HCT116 (cell line): ENCODE measurements at regions not wholly inside any gene's neighbourhood (a gene's known extent, or its start where the extent isn't known, plus 50 kb on each side); places are given as distances from the start of the nearest gene placed in this dataset.
A peak's percentile ranks its signal among the peaks of the same experiment; 100 is the strongest.

ENCODE experiments used
- ATAC-seq: fragments of 200-7000 bp; cut with Tn5 transposase; 2 replicates; pipeline ENCODE4 v1.9.1; 2020; ENCODE audit warnings: mild to moderate bottlenecking, moderate library complexity
- BruUV-seq: library from RNA; stranded (reverse); fragments of 400-500 nt; replicated peaks from 2 replicates; lab custom pipeline; 2021; lab: Mats Ljungman, UMichigan
- CTCF ChIA-PET: fragments of 300-600 bp; sonication (Branson Sonifier 250); formaldehyde crosslinking; loops from one replicate; lab custom pipeline; 2021; ENCODE audit warnings: antibody characterized with exemption; lab: Charles Lee
- POLR2A ChIA-PET: fragments of 300-600, 350-600 bp; sonication (Branson Sonifier 250); formaldehyde crosslinking; loops from one replicate; lab custom pipeline; 2021; ENCODE audit warnings: antibody characterized with exemption; lab: Charles Lee
- RAD21 ChIA-PET, 2 experiments: fragments of 300-600 bp; sonication (Branson Sonifier 250); formaldehyde crosslinking; loops; one replicate each; lab custom pipeline; 2023; ENCODE audit warnings: low total read pairs in 2 of 2; ENCODE audit not compliant: uncharacterized antibody in 2 of 2, unreplicated experiment in 2 of 2, low non-redundant PET in 1 of 2; lab: Charles Lee
- DNase-seq: peaks from one replicate; pipeline ENCODE4 v3.0.0-alpha.2; 2010; ENCODE audit warnings: low read depth, low spot score
- H2AFZ ChIP-seq: fragments of 200-600 bp; shearing (Covaris generic), sonication (generic); 2 replicates; pipeline ENCODE4 v1.6.1; 2017; ENCODE audit warnings: low read depth, mixed run types, mixed read lengths, antibody characterized with exemption, low read length; ENCODE audit not compliant: poor library complexity, severe bottlenecking
- H3K27ac ChIP-seq: 2 replicates; pipeline ENCODE4 v1.5.1; 2012; ENCODE audit warnings: low read depth, low read length
- H3K27me3 ChIP-seq: fragments of 200-600 bp; sonication (generic); 2 replicates; pipeline ENCODE4 v1.6.1; 2016; ENCODE audit warnings: mixed run types, low read length, mixed read lengths; ENCODE audit not compliant: insufficient read depth
- H3K36me3 ChIP-seq, 2 experiments: fragments of 200-500 bp in 1 of 2; fragments of 200-600 bp in 1 of 2; sonication (Bioruptor generic) in 1 of 2; sonication (generic) in 1 of 2; 2 replicates each; pipeline versions ENCODE4 v1.5.1 to v1.6.1; 2014 to 2016; ENCODE audit warnings: low read length in 2 of 2, inconsistent platforms in 1 of 2, mixed read lengths in 1 of 2, mixed run types in 1 of 2; ENCODE audit not compliant: insufficient read depth in 2 of 2, control insufficient read depth in 1 of 2
- H3K4me1 ChIP-seq, 2 experiments: fragments of 200-600 bp in 1 of 2; sonication (generic) in 1 of 2; 2 replicates each; pipeline versions ENCODE4 v1.5.1 to v1.6.1; 2012 to 2017; ENCODE audit warnings: low read length in 2 of 2, inconsistent platforms in 1 of 2, mild to moderate bottlenecking in 1 of 2, mixed read lengths in 1 of 2, mixed run types in 1 of 2, moderate library complexity in 1 of 2; ENCODE audit not compliant: insufficient read depth in 2 of 2, control insufficient read depth in 1 of 2
- H3K4me2 ChIP-seq: fragments of 200-600 bp; sonication (generic); 2 replicates; pipeline ENCODE4 v1.6.1; 2017; ENCODE audit warnings: mixed run types, low read length, mixed read lengths
- H3K4me3 ChIP-seq, 2 experiments: fragments of 200-600 bp in 1 of 2; sonication (generic) in 1 of 2; replicated peaks in 1 of 2; 2 replicates each; pipeline ENCODE4 v1.5.1; 2011 to 2016; ENCODE audit warnings: low read length in 2 of 2, control low read depth in 1 of 2, low read depth in 1 of 2, mild to moderate bottlenecking in 1 of 2, mixed read lengths in 1 of 2, mixed run types in 1 of 2
- H3K79me2 ChIP-seq: fragments of 200-600 bp; sonication (generic); 2 replicates; pipeline ENCODE4 v1.6.1; 2017; ENCODE audit warnings: mild to moderate bottlenecking, mixed run types, low read length, moderate library complexity, mixed read lengths; ENCODE audit not compliant: insufficient read depth
- H3K9ac ChIP-seq: fragments of 200-600 bp; sonication (generic); 2 replicates; pipeline ENCODE4 v1.6.1; 2016; ENCODE audit warnings: low read length, mixed read lengths
- H3K9me2 ChIP-seq: fragments of 200-600 bp; sonication (generic), shearing (Covaris generic); 2 replicates; pipeline ENCODE4 v1.6.1; 2017; ENCODE audit warnings: mixed run types, mild to moderate bottlenecking, moderate library complexity; ENCODE audit not compliant: insufficient read depth
- H3K9me3 ChIP-seq, 2 experiments: fragments of 200-500 bp in 1 of 2; fragments of 200-600 bp in 1 of 2; sonication (Bioruptor generic) in 1 of 2; sonication (generic) in 1 of 2; 2 replicates each; pipeline ENCODE4 v1.6.1; 2014 to 2017; ENCODE audit warnings: low read length in 2 of 2, mixed read lengths in 2 of 2, inconsistent platforms in 1 of 2, low read depth in 1 of 2, mild to moderate bottlenecking in 1 of 2, mixed run types in 1 of 2, moderate library complexity in 1 of 2; ENCODE audit not compliant: control insufficient read depth in 1 of 2, insufficient read depth in 1 of 2
- H4K20me1 ChIP-seq: fragments of 200-600 bp; sonication (generic), shearing (Covaris generic); 2 replicates; pipeline ENCODE4 v1.6.1; 2017; ENCODE audit warnings: mixed run types, mild to moderate bottlenecking, moderate library complexity; ENCODE audit not compliant: insufficient read depth
- CBX3 ChIP-seq: IDR thresholded peaks from 2 replicates; pipeline ENCODE4 v1.6.1; 2012; ENCODE audit warnings: low read depth
- CTCF ChIP-seq, 3 experiments: fragments of 200-600 bp in 1 of 3; sonication (generic) in 1 of 3; IDR thresholded peaks in 2 of 3; conservative IDR thresholded peaks in 1 of 3; 2 replicates each; pipeline ENCODE4 v1.5.1; 2012 to 2017; ENCODE audit warnings: low read depth in 2 of 3, low read length in 2 of 3, antibody characterized with exemption in 1 of 3, borderline replicate concordance in 1 of 3, control low read depth in 1 of 3, mild to moderate bottlenecking in 1 of 3, mixed read lengths in 1 of 3, mixed run types in 1 of 3, moderate library complexity in 1 of 3; ENCODE audit not compliant: insufficient read depth in 1 of 3
- EZH2phosphoT487 ChIP-seq: fragments of 200-600 bp; IDR thresholded peaks from 2 replicates; pipeline ENCODE4 v1.6.1; 2018; ENCODE audit warnings: antibody characterized with exemption, borderline replicate concordance
- FOSL1 ChIP-seq: IDR thresholded peaks from 2 replicates; pipeline ENCODE4 v1.6.1; 2012; ENCODE audit warnings: low read depth
- POLR2AphosphoS5 ChIP-seq: IDR thresholded peaks from 2 replicates; pipeline ENCODE4 v1.6.1; 2011; ENCODE audit warnings: mild to moderate bottlenecking, low read depth, low read length, moderate library complexity
- RAD21 ChIP-seq: IDR thresholded peaks from 2 replicates; pipeline ENCODE4 v1.6.1; 2012; ENCODE audit warnings: low read depth, mild to moderate bottlenecking
- SIN3A ChIP-seq: IDR thresholded peaks from 2 replicates; pipeline ENCODE4 v1.6.1; 2012; ENCODE audit warnings: low read depth
- SP1 ChIP-seq: IDR thresholded peaks from 2 replicates; pipeline ENCODE4 v1.6.1; 2012; ENCODE audit warnings: low read depth
- intact Hi-C: fragments of 100-400 bp; cut with micrococcal nuclease; formaldehyde crosslinking; loops from 2 replicates; pipeline ENCODE4 v1.10.0; 2022

DNA sequence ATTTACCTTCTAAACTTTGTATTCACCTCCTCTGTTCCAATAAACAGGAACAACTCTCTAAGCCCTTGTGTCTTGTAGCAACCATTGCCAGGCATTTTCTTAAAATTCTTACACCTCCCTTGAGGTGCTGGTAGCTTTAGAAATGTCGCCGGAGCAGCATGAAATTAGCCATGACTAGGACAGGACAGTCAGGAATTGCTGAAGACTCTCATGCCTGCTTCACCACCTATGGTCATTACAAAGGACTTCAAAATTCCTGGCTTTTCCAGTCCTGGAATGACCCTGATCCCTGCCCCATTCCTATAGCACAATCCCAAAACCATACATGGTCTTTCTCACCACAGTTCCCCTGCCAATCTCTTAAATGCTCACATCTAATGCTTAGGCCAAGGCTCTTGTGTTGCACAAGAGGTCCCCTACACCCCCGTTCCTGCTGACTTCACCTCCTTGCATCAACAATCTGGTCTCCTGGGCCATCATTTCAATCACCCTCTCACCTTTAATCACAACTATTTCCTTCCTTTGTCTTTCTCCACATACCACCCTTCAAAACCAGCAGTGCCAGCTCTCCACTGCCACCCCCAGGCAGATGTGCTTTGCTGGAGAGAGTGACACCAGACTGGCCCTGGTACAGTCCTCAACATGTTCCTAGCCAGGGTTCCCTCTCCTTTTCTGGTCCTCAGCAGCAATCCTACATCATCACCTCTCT is 113.2 kb upstream of the TJP1 start:
- ATAC-seq (peak; percentile 89), DNase-seq (no peak)
- TF ChIP-seq CTCF (IDR thresholded peaks at IDR 0.05 in 2 of 3, conservative IDR thresholded peaks at IDR 0.05 in 1 of 3; ENCODE audit: borderline replicate concordance in 1 of 3, insufficient read depth in 1 of 3, low read depth in 2 of 3, low read length in 2 of 3) (peak; percentile 49 to 73 (median 67); a peak in 5 of 6 replicates), RAD21 (peak; percentile 63), SP1 (no peak)
- Histone ChIP-seq H3K4me3 (no peak overlapping the region), H3K27ac (no peak overlapping the region), H3K36me3 (no peaks in the 10 kb centered on the region), H2AFZ (peak overlapping the region; percentile 88), H3K27me3 (no peaks in the 10 kb centered on the region), H4K20me1 (no peaks in the 10 kb centered on the region), H3K9me3 (no peaks in the 10 kb centered on the region), H3K9ac (no peak overlapping the region), H3K4me2 (peak overlapping the region; percentile 69; the same call in 1 of the 2 replicates), H3K79me2 (no peaks in the 10 kb centered on the region), H3K9me2 (no peaks in the 10 kb centered on the region), H3K4me1 (peaks cover 17 to 48% of the 10 kb centered on the region in 2 experiments; a peak in 3 of 4 replicates)
- BruUV-seq: no TSS peak
- POLR2A ChIA-PET: no interaction called here
- intact Hi-C loops: loop anchor here (2.0 to 10.0 kb wide), 2 partner anchors 49 to 267 kb away; no protein-coding TSS in a partner anchor
- CTCF ChIA-PET: interaction anchor here (0.7 to 6.1 kb wide), 3 partner anchors 10 to 188 kb away, joined by 3 to 37 read pairs (median 6); no protein-coding TSS in a partner anchor
- RAD21 ChIA-PET: interaction anchor here in 1 of 2 experiments (1.0 kb wide), 2 partner anchors 10 to 187 kb away, joined by 3 read pairs; no protein-coding TSS in a partner anchor

GRCh38 chr15:29934251-29934650 is 112.0 kb upstream of the TJP1 start:
- no peak overlapping the region for H3K9ac ChIP-seq
- no peaks in the 10 kb centered on the region for H4K20me1 ChIP-seq
- H3K9me3 ChIP-seq: no peaks in the 10 kb centered on the region
- no peaks in the 10 kb centered on the region for H3K79me2 ChIP-seq
- peak overlapping the region; percentile 69 for H3K4me2 ChIP-seq
- no peak for DNase-seq
- peak; percentile 63; the same call in 1 of the 2 replicates for ATAC-seq
- H3K4me1 ChIP-seq: peaks cover 17 to 45% of the 10 kb centered on the region in 2 experiments; a peak in 3 of 4 replicates
- intact Hi-C loops: loop anchor here (2.0 to 10.0 kb wide), 2 partner anchors 51 to 265 kb away; no protein-coding TSS in a partner anchor
- ChIA-PET POLR2A (no interaction called here), CTCF (interaction anchor here (1.7 to 6.1 kb wide), 2 partner anchors 8 to 186 kb away, joined by 5 to 37 read pairs; no protein-coding TSS in a partner anchor), RAD21 (interaction anchor here in 1 of 2 experiments (1.0 kb wide), 1 partner anchor 185 kb away, joined by 3 read pairs; no protein-coding TSS in a partner anchor)
- H2AFZ ChIP-seq: peak overlapping the region; percentile 88
- H3K27ac ChIP-seq: no peak overlapping the region
- H3K27me3 ChIP-seq: no peaks in the 10 kb centered on the region
- H3K9me2 ChIP-seq: no peaks in the 10 kb centered on the region
- H3K36me3 ChIP-seq: no peaks in the 10 kb centered on the region
- BruUV-seq: no TSS peak
- H3K4me3 ChIP-seq: peak overlapping the region in 1 of 2 experiments; percentile 25; a peak in 2 of 4 replicates
- TF ChIP-seq FOSL1: peak; percentile 36; the same call in 1 of the 2 replicates
- no peak for TF ChIP-seq POLR2AphosphoS5
- no peak for TF ChIP-seq SIN3A
- TF ChIP-seq EZH2phosphoT487: no peak
- no peak for TF ChIP-seq CTCF (IDR thresholded peaks at IDR 0.05 in 2 of 3, conservative IDR thresholded peaks at IDR 0.05 in 1 of 3; ENCODE audit: borderline replicate concordance in 1 of 3, insufficient read depth in 1 of 3, low read depth in 2 of 3, low read length in 2 of 3)
- 0 out of 2 replicates have a peak, but pooled peaks have one; percentile 22 for TF ChIP-seq CBX3
